NCI-H1417 treated with DMSO at 0.1 percent for 48 hours (cell line): ENCODE measurements at regions not wholly inside any gene's neighbourhood (a gene's known extent, or its start where the extent isn't known, plus 50 kb on each side); places are given as distances from the start of the nearest gene placed in this dataset.

Source experiments
- DNase-seq: peaks from one replicate; lab custom pipeline; 2025; lab: John Stamatoyannopoulos, UW

- no peak for DNase-seq
Measured at GRCh38 chr5:144815131-144815530, 644.5 kb downstream of the KCTD16 start.

- no peak for DNase-seq
Measured at GRCh38 chr5:144812763-144813162, 642.1 kb downstream of the KCTD16 start.

- no peak for DNase-seq
Measured at GRCh38 chr5:144800169-144800568, 629.5 kb downstream of the KCTD16 start.

GRCh38 chr5:144798595-144798994 is 627.9 kb downstream of the KCTD16 start:
- DNase-seq: no peak

- DNase-seq: no peak
Measured at GRCh38 chr5:144794922-144795321, 624.2 kb downstream of the KCTD16 start.

GRCh38 chr5:144788556-144788955 is 617.9 kb downstream of the KCTD16 start:
- DNase-seq: no peak

- no peak for DNase-seq
Measured at GRCh38 chr5:144788046-144788445, 617.4 kb downstream of the KCTD16 start.

GRCh38 chr5:144779368-144779767 is 608.7 kb downstream of the KCTD16 start:
- DNase-seq: no peak

GRCh38 chr5:144778561-144778960 is 607.9 kb downstream of the KCTD16 start:
- DNase-seq: no peak

- DNase-seq: no peak
Measured at GRCh38 chr5:144774197-144774596, 603.5 kb downstream of the KCTD16 start.

GRCh38 chr5:144773628-144774027 is 603.0 kb downstream of the KCTD16 start:
- DNase-seq: no peak

- no peak for DNase-seq
Measured at GRCh38 chr5:144771802-144772201, 601.1 kb downstream of the KCTD16 start.

- DNase-seq: no peak
Measured at GRCh38 chr5:144742361-144742760, 571.7 kb downstream of the KCTD16 start.

GRCh38 chr5:144731786-144732185 is 561.1 kb downstream of the KCTD16 start:
- no peak for DNase-seq

- no peak for DNase-seq
Measured at GRCh38 chr5:144712090-144712489, 541.4 kb downstream of the KCTD16 start.

- DNase-seq: no peak
Measured at GRCh38 chr5:144711172-144711571, 540.5 kb downstream of the KCTD16 start.

GRCh38 chr5:144710637-144711036 is 540.0 kb downstream of the KCTD16 start:
- no peak for DNase-seq

GRCh38 chr5:144703776-144704175 is 533.1 kb downstream of the KCTD16 start:
- no peak for DNase-seq

- DNase-seq: no peak
Measured at GRCh38 chr5:144698484-144698883, 527.8 kb downstream of the KCTD16 start.

GRCh38 chr5:144697847-144698262 is 527.2 kb downstream of the KCTD16 start:
- DNase-seq: no peak

- DNase-seq: no peak
Measured at GRCh38 chr5:144691936-144692335, 521.3 kb downstream of the KCTD16 start.

GRCh38 chr5:144684899-144685298 is 514.2 kb downstream of the KCTD16 start:
- DNase-seq: no peak

GRCh38 chr5:144680711-144681110 is 510.0 kb downstream of the KCTD16 start:
- no peak for DNase-seq

GRCh38 chr5:144671066-144671465 is 500.4 kb downstream of the KCTD16 start:
- no peak for DNase-seq

- DNase-seq: no peak
Measured at GRCh38 chr5:144659634-144660227, 489.1 kb downstream of the KCTD16 start.
